ELF-1 (cell line): ENCODE measurements at regions not wholly inside any gene's neighbourhood (a gene's known extent, or its start where the extent isn't known, plus 50 kb on each side); places are given as distances from the start of the nearest gene placed in this dataset.

Experiments
- DNase-seq: peaks from one replicate; pipeline ENCODE4 v3.0.0-alpha.2; 2016; ENCODE audit warnings: low read depth, low spot score

GRCh38 chr11:23023319-23023718, 163.0 kb upstream of the CCDC179 start:
- DNase-seq, result no peak

GRCh38 chr11:23041001-23041503, 180.8 kb upstream of the CCDC179 start:
- DNase-seq, result no peak

- DNase-seq, result no peak
These were observed 198.4 kb upstream of the CCDC179 start for GRCh38 chr11:23058656-23059055.

- no peak for DNase-seq
These were observed 203.0 kb upstream of the CCDC179 start for GRCh38 chr11:23063276-23063675.

GRCh38 chr11:23078289-23078971, 218.2 kb upstream of the CCDC179 start:
- no peak for DNase-seq

- no peak for DNase-seq
These were observed 219.1 kb upstream of the CCDC179 start for GRCh38 chr11:23079382-23079813.

GRCh38 chr11:23087407-23087806, 227.1 kb upstream of the CCDC179 start:
- DNase-seq, result no peak

- no peak for DNase-seq
These were observed 230.4 kb upstream of the CCDC179 start for GRCh38 chr11:23090659-23091058.

GRCh38 chr11:23095650-23096189, 235.4 kb upstream of the CCDC179 start:
- no peak for DNase-seq

- no peak for DNase-seq
These were observed 237.6 kb upstream of the CCDC179 start for GRCh38 chr11:23097891-23098290.

- no peak for DNase-seq
These were observed 239.0 kb upstream of the CCDC179 start for GRCh38 chr11:23099256-23099655.

- DNase-seq, result no peak
These were observed 240.5 kb upstream of the CCDC179 start for GRCh38 chr11:23100726-23101125.

GRCh38 chr11:23103416-23103815, 243.1 kb upstream of the CCDC179 start:
- DNase-seq, result no peak

- DNase-seq, result no peak
These were observed 251.3 kb upstream of the CCDC179 start for GRCh38 chr11:23111527-23111926.

- DNase-seq, result no peak
These were observed 252.1 kb upstream of the CCDC179 start for GRCh38 chr11:23112390-23112789.

GRCh38 chr11:23112987-23113886, 253.0 kb upstream of the CCDC179 start:
- peak; percentile 30 for DNase-seq

- DNase-seq, result no peak
These were observed 253.6 kb upstream of the CCDC179 start for GRCh38 chr11:23113887-23114216.

GRCh38 chr11:23123753-23124152, 263.5 kb upstream of the CCDC179 start:
- no peak for DNase-seq

GRCh38 chr11:23124249-23124648, 264.0 kb upstream of the CCDC179 start:
- DNase-seq, result no peak

- DNase-seq, result no peak
These were observed 264.7 kb upstream of the CCDC179 start for GRCh38 chr11:23124996-23125395.

GRCh38 chr11:23127706-23128105, 267.4 kb upstream of the CCDC179 start:
- no peak for DNase-seq

GRCh38 chr11:23134627-23135026, 274.4 kb upstream of the CCDC179 start:
- DNase-seq, result no peak

GRCh38 chr11:23138761-23139160, 278.5 kb upstream of the CCDC179 start:
- DNase-seq, result no peak
